Activated CD8-positive, alpha-beta T cell treated with anti-CD3 and anti-CD28 coated beads for 36 hours (primary cell): ENCODE measurements at regions not wholly inside any gene's neighbourhood (a gene's known extent, or its start where the extent isn't known, plus 50 kb on each side); places are given as distances from the start of the nearest gene placed in this dataset.

Experiments
- ATAC-seq: fragments of 200-7000 bp; cut with Tn5 transposase; one replicate; pipeline ENCODE4 v1.10.0; 2021; ENCODE audit warnings: mild to moderate bottlenecking, moderate library complexity
- CTCF ChIA-PET: fragments of 350-600 bp; sonication (Branson Sonifier 250); formaldehyde crosslinking; loops from one replicate; lab custom pipeline; 2021; ENCODE audit warnings: antibody characterized with exemption; lab: Charles Lee
- POLR2A ChIA-PET: fragments of 350-600 bp; sonication (Branson Sonifier 250); formaldehyde crosslinking; loops from one replicate; lab custom pipeline; 2021; ENCODE audit warnings: antibody characterized with exemption; lab: Charles Lee
- DNase-seq: peaks from one replicate; pipeline ENCODE4 v3.0.0-alpha.2; 2020
- H3K27ac Mint-ChIP-seq: one replicate; pipeline ENCODE4 v1.8.0; 2021; ENCODE audit warnings: mild to moderate bottlenecking, mixed read lengths
- H3K27me3 Mint-ChIP-seq: one replicate; pipeline ENCODE4 v1.8.0; 2021; ENCODE audit warnings: mixed read lengths
- H3K36me3 Mint-ChIP-seq: one replicate; pipeline ENCODE4 v1.8.0; 2021; ENCODE audit warnings: low read depth, mixed read lengths
- H3K4me1 Mint-ChIP-seq: one replicate; pipeline ENCODE4 v1.8.0; 2021; ENCODE audit warnings: low read depth, mixed read lengths
- H3K4me3 Mint-ChIP-seq: one replicate; pipeline ENCODE4 v1.8.0; 2021; ENCODE audit warnings: mild to moderate bottlenecking, moderate library complexity, mixed read lengths
- H3K9me3 Mint-ChIP-seq: one replicate; pipeline ENCODE4 v1.8.0; 2021; ENCODE audit warnings: mixed read lengths
- intact Hi-C: fragments of 100-400 bp; cut with micrococcal nuclease; formaldehyde crosslinking; loops from one replicate; pipeline ENCODE4 v1.10.0; 2022
- TF ChIP-seq, protein P1 (sequence below): fragments of 200-600 bp; IDR thresholded peaks from one replicate; pipeline ENCODE4 v1.8.0; 2022; ENCODE audit warnings: antibody characterized with exemption, mild to moderate bottlenecking

DNA sequence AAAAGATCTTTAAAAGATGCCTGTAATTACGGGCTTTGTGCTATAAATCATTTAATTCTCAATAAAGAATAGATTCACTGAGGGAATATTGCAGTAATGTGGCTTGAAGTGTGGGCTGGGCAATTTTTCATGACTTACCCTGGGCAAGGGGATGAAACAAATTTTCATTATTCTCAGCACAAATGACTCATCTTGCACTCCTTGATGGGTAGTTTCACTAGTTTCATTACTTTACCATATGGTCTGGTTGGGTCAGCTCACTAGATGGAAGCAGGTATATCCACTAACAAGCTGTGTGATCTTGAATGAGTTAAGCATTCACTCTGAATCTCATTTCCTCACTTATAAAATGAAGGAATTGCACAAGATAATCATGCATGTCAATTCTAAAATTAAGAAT is 234.3 kb downstream of the ABCC12 start:
- ChIA-PET POLR2A (no interaction called here), CTCF (no interaction called here)
- H3K4me3 Mint-ChIP-seq: no peak overlapping the region
- intact Hi-C loops: no loop called here
- no peaks in the 10 kb centered on the region for H3K4me1 Mint-ChIP-seq
- TF ChIP-seq, protein P1, sequence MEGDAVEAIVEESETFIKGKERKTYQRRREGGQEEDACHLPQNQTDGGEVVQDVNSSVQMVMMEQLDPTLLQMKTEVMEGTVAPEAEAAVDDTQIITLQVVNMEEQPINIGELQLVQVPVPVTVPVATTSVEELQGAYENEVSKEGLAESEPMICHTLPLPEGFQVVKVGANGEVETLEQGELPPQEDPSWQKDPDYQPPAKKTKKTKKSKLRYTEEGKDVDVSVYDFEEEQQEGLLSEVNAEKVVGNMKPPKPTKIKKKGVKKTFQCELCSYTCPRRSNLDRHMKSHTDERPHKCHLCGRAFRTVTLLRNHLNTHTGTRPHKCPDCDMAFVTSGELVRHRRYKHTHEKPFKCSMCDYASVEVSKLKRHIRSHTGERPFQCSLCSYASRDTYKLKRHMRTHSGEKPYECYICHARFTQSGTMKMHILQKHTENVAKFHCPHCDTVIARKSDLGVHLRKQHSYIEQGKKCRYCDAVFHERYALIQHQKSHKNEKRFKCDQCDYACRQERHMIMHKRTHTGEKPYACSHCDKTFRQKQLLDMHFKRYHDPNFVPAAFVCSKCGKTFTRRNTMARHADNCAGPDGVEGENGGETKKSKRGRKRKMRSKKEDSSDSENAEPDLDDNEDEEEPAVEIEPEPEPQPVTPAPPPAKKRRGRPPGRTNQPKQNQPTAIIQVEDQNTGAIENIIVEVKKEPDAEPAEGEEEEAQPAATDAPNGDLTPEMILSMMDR: no peak
- no peaks in the 10 kb centered on the region for H3K9me3 Mint-ChIP-seq
- H3K27ac Mint-ChIP-seq: no peak overlapping the region
- ATAC-seq: no peak
- H3K27me3 Mint-ChIP-seq: peaks cover 5% of the 10 kb centered on the region
- no peak for DNase-seq
- no peaks in the 10 kb centered on the region for H3K36me3 Mint-ChIP-seq

DNA sequence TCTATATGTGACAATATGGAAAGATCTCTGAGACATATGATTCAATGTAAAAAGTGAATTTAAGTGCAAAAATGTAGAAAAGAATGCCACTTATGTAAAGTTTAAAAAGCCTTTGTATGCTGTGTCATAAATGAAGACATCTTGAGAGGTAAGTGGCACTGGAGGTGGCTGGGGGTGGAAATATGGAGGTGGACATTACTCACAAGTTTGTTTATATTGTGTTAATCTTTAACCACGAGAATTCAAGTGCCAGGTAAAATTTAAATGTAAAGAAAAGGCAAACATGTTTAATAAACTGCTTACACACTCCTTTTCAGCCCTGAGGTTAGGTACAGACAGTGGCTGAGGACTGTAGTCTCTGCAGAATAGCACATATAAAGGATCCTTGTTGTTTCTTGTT is 235.1 kb downstream of the ABCC12 start:
- Mint-ChIP-seq H3K27me3 (peaks cover 5% of the 10 kb centered on the region), H3K9me3 (no peaks in the 10 kb centered on the region)

DNA sequence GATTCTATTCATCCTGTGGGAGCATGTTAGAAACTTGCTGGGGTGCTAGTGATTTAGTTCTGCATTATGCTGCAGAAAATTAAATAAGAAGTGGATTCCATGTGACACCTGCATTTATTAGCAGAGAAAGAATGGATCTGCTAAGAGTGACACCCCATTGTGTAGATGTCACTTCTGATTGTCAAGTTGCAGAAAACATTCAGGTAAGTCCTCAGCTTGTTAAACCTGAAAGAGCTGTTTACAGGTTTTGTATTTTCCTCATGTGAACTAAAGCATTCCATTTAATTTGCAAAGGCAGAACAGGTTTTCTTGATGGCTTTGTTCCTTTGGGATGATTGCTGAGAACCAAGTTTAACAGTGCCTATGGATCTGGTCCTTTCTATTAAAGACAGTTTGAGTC is 238.7 kb downstream of the ABCC12 start:
- POLR2A ChIA-PET: no interaction called here
- DNase-seq (no peak), ATAC-seq (no peak)
- Mint-ChIP-seq H3K9me3 (no peaks in the 10 kb centered on the region), H3K4me1 (no peaks in the 10 kb centered on the region), H3K4me3 (no peak overlapping the region), H3K27me3 (peaks cover 5% of the 10 kb centered on the region), H3K27ac (no peak overlapping the region), H3K36me3 (no peaks in the 10 kb centered on the region)
- TF ChIP-seq, protein P1: no peak
- CTCF ChIA-PET: no interaction called here
- intact Hi-C loops: no loop called here

More for the DNA sequence above, 235.1 kb downstream of the ABCC12 start:
- intact Hi-C loops: no loop called here
- H3K4me3 Mint-ChIP-seq: no peak overlapping the region
- TF ChIP-seq, protein P1: no peak
- no peak for DNase-seq
- no peaks in the 10 kb centered on the region for H3K4me1 Mint-ChIP-seq
- ChIA-PET CTCF (no interaction called here), POLR2A (no interaction called here)
- no peak overlapping the region for H3K27ac Mint-ChIP-seq
- ATAC-seq: no peak
- H3K36me3 Mint-ChIP-seq: no peaks in the 10 kb centered on the region

DNA sequence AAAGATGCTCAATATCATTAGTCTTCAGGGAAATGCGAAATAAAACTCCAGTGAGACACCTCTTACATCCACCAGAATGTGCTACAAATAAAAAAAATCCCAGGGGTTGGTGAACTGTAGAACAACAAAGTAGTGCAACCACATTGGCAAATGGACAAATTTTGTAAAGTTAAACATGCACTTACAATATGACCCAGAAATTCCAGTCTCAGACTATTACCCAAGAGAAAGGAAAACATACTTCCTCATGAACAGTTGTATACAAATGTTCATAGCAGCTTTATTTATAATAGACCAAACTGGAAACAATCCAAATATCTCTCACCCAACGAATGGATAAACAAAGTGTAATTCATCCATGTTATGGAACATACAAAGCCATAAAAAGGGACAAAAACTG is 239.5 kb downstream of the ABCC12 start:
- ATAC-seq: no peak
- Mint-ChIP-seq H3K27ac (no peak overlapping the region), H3K9me3 (no peaks in the 10 kb centered on the region), H3K4me3 (no peak overlapping the region), H3K27me3 (peaks cover 3% of the 10 kb centered on the region), H3K4me1 (no peaks in the 10 kb centered on the region), H3K36me3 (no peaks in the 10 kb centered on the region)
- DNase-seq: no peak
- TF ChIP-seq, protein P1: no peak
- CTCF ChIA-PET: no interaction called here
- intact Hi-C loops: no loop called here
- POLR2A ChIA-PET: no interaction called here

DNA sequence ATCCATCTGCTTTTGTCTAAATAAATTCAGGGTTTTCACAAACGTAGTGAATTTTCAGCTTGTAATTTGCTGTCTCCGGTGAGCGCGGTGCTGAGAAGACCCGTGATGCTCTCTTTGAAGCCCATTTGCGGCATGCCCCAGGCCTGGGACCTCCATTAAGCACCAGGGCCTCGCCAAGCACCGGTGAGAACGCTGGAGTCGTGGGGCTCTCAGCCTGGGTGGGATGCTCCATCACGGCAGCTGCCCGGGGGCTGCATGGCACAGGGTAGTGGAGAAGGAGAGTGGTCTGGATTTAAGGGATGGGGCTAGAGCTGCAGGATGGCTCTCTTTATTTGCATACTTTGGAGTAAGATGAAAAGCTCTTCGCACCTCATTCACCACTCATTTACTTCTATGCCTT is 248.7 kb downstream of the ABCC12 start:
- CTCF ChIA-PET: no interaction called here
- TF ChIP-seq, protein P1: no peak
- DNase-seq: no peak
- intact Hi-C loops: no loop called here
- Mint-ChIP-seq H3K27ac (no peak overlapping the region), H3K36me3 (no peaks in the 10 kb centered on the region), H3K9me3 (peaks cover 2% of the 10 kb centered on the region), H3K4me1 (no peaks in the 10 kb centered on the region), H3K4me3 (no peak overlapping the region), H3K27me3 (no peaks in the 10 kb centered on the region)
- POLR2A ChIA-PET: no interaction called here
- no peak for ATAC-seq
